A673 (cell line): ENCODE measurements at regions not wholly inside any gene's neighbourhood (a gene's known extent, or its start where the extent isn't known, plus 50 kb on each side); places are given as distances from the start of the nearest gene placed in this dataset.

Experiments
- BruUV-seq: library from RNA; stranded (reverse); fragments of 400-500 nt; replicated peaks from 2 replicates; lab custom pipeline; 2021; lab: Mats Ljungman, UMichigan
- CTCF ChIA-PET: fragments of 300-600 bp; sonication (Branson Sonifier 250); formaldehyde crosslinking; loops from one replicate; lab custom pipeline; 2022; ENCODE audit warnings: antibody characterized with exemption; lab: Charles Lee
- POLR2A ChIA-PET: fragments of 300-600 bp; sonication (Branson Sonifier 250); formaldehyde crosslinking; loops from one replicate; lab custom pipeline; 2022; ENCODE audit warnings: antibody characterized with exemption; ENCODE audit not compliant: low non-redundant PET; lab: Charles Lee
- DNase-seq: peaks from one replicate; pipeline ENCODE4 v3.0.0-alpha.2; 2015; ENCODE audit warnings: low spot score
- H3K27ac ChIP-seq: fragments of 200-600 bp; sonication (generic); 2 replicates; pipeline ENCODE4 v1.5.1; 2016; ENCODE audit warnings: mixed run types, low read depth, mild to moderate bottlenecking, mixed read lengths, antibody characterized with exemption, low read length; ENCODE audit not compliant: poor library complexity, severe bottlenecking
- H3K27me3 ChIP-seq: fragments of 200-600 bp; sonication (generic); replicated peaks from 2 replicates; pipeline ENCODE4 v1.6.1; 2017; ENCODE audit warnings: mixed run types, low read depth, mild to moderate bottlenecking, mixed read lengths, antibody characterized with exemption, low read length; ENCODE audit not compliant: insufficient read depth, poor library complexity
- H3K36me3 ChIP-seq: fragments of 200-600 bp; sonication (generic); 2 replicates; pipeline ENCODE4 v1.6.1; 2016; ENCODE audit warnings: mixed run types, mild to moderate bottlenecking, mixed read lengths, antibody characterized with exemption, low read length; ENCODE audit not compliant: insufficient read depth, poor library complexity, severe bottlenecking
- H3K4me1 ChIP-seq: fragments of 200-600 bp; sonication (generic); 2 replicates; pipeline ENCODE4 v1.6.1; 2017; ENCODE audit warnings: mixed run types, mild to moderate bottlenecking, mixed read lengths, antibody characterized with exemption, low read length; ENCODE audit not compliant: insufficient read depth, poor library complexity, severe bottlenecking
- H3K4me3 ChIP-seq: fragments of 200-600 bp; sonication (generic); 2 replicates; pipeline ENCODE4 v1.5.1; 2016; ENCODE audit warnings: low read depth, mixed run types, mild to moderate bottlenecking, mixed read lengths, low read length; ENCODE audit not compliant: poor library complexity, severe bottlenecking
- H3K9me3 ChIP-seq: fragments of 200-600 bp; sonication (generic); 2 replicates; pipeline ENCODE4 v1.6.1; 2016; ENCODE audit warnings: mixed run types, low read depth, mild to moderate bottlenecking, mixed read lengths, antibody characterized with exemption, low read length; ENCODE audit not compliant: poor library complexity, severe bottlenecking
- EZH2 ChIP-seq: fragments of 200-600 bp; sonication (generic); IDR thresholded peaks from 2 replicates; pipeline ENCODE4 v1.6.1; 2017; ENCODE audit warnings: borderline replicate concordance, low read depth, mild to moderate bottlenecking, mixed read lengths, antibody characterized with exemption, low read length; ENCODE audit not compliant: poor library complexity, severe bottlenecking
- intact Hi-C: fragments of 100-400 bp; cut with micrococcal nuclease; formaldehyde crosslinking; loops from one replicate; pipeline ENCODE4 v1.10.0; 2022; ENCODE audit not compliant: unreplicated experiment
- TF ChIP-seq, protein P1 (sequence below): fragments of 300-800, 200-600 bp; sonication (generic); conservative IDR thresholded peaks from 2 replicates; pipeline ENCODE4 v1.5.1; 2017; ENCODE audit warnings: low read depth, mild to moderate bottlenecking, antibody characterized with exemption, low read length, moderate library complexity, mixed read lengths

DNA sequence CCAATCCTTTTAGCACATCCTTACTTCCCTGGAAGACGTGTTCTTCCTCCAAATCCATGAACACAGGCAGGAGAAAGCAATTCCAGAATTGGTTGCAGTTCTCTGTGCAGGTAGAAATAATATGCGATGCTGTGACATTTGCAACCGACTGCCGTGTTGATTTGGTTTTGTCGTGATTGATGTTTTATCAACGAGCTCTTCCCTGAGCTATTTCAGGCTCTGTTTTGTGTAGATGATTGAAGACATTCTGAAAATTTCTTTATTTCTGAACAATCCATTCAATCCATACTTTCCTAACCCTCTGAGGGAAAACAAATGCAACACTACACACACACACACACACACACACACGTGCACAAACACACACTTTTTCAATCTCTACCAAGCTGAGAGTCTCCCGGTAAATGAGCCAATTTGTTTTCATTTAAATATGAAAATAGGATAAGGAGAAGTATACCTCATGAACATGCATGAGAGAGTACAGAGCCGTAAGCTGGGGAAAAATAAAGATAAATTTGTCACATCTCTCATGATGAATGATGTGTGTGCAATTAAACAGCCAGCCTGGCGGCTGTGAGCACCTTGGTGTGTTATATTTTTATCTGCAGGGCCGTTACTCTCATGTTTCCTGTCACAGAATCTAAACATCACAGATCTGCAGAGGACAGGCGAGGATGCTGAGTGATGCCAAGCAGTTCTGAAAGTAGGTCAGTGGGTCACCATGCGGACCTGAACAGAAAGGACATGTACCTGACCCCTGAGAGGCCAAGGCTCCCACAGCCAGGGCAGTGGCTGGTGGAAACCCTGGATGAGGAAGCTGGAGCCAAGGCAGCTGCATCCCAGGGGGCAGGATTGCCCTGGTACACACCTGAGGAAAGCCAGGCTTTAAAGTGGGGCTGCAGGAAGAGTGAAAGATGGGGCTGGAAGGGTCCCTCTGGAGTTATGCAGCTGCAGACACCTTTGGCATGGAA, 64.8 kb downstream of the PDCL3 start:
- Histone ChIP-seq H3K9me3 (no peaks in the 10 kb centered on the region), H3K27me3 (peaks cover 3% of the 10 kb centered on the region), H3K27ac (no peak overlapping the region), H3K36me3 (no peaks in the 10 kb centered on the region), H3K4me1 (no peaks in the 10 kb centered on the region), H3K4me3 (no peak overlapping the region)
- BruUV-seq: no TSS peak
- no peak for DNase-seq
- CTCF ChIA-PET: no interaction called here
- intact Hi-C loops: no loop called here
- no peak for TF ChIP-seq EZH2
- TF ChIP-seq, protein P1, sequence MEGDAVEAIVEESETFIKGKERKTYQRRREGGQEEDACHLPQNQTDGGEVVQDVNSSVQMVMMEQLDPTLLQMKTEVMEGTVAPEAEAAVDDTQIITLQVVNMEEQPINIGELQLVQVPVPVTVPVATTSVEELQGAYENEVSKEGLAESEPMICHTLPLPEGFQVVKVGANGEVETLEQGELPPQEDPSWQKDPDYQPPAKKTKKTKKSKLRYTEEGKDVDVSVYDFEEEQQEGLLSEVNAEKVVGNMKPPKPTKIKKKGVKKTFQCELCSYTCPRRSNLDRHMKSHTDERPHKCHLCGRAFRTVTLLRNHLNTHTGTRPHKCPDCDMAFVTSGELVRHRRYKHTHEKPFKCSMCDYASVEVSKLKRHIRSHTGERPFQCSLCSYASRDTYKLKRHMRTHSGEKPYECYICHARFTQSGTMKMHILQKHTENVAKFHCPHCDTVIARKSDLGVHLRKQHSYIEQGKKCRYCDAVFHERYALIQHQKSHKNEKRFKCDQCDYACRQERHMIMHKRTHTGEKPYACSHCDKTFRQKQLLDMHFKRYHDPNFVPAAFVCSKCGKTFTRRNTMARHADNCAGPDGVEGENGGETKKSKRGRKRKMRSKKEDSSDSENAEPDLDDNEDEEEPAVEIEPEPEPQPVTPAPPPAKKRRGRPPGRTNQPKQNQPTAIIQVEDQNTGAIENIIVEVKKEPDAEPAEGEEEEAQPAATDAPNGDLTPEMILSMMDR: no peak
- POLR2A ChIA-PET: no interaction called here

DNA sequence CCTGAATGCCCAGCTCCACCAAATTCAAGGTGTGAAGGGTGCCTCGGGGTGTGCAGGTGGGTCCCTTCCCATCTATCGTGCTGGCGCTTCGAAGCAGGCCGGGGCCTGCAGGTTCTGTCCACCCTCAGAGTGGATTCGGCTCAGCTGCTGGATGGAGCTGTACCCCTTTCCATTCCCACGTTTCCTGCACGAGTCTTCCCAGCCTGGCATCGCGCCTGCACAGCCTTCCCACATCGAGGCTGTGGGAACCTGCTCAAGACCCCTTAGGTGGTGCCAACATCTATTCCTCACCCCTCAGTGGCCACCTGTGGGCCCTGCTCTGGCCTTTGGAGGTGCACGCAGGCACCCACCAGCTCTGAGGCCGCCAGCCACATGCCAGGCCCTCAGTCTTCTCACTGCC, 65.7 kb downstream of the PDCL3 start:
- H3K4me3 ChIP-seq: no peak overlapping the region
- H3K27me3 ChIP-seq: peaks cover 3% of the 10 kb centered on the region
- ChIA-PET CTCF (no interaction called here), POLR2A (no interaction called here)
- H3K27ac ChIP-seq: no peak overlapping the region
- no peaks in the 10 kb centered on the region for H3K4me1 ChIP-seq
- TF ChIP-seq, protein P1: no peak
- TF ChIP-seq EZH2: no peak
- no peaks in the 10 kb centered on the region for H3K36me3 ChIP-seq
- intact Hi-C loops: no loop called here
- no peaks in the 10 kb centered on the region for H3K9me3 ChIP-seq
- BruUV-seq: no TSS peak
- DNase-seq: no peak

DNA sequence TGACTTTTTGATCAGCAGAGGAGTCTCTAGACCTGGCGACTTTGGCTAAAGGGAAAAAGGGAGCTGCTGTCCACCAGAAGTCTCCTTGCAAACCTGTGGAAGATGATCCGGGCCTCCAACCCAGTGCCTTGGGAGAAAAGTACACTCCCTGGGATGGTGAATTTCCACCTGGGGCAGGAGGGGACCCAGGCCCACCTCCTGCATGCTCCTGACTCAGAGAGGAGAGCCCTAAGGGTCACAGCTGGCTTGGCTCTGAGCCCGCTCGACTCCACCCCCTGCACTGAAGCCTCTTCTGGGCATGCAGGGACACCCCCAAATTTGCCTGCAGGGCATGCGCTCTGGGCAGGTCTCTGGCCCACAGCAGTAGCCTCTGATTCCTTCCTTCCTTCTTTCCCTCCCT, 66.5 kb downstream of the PDCL3 start:
- DNase-seq: no peak
- Histone ChIP-seq H3K27ac (no peak overlapping the region), H3K4me1 (no peaks in the 10 kb centered on the region), H3K4me3 (no peak overlapping the region), H3K9me3 (no peaks in the 10 kb centered on the region), H3K27me3 (peaks cover 3% of the 10 kb centered on the region), H3K36me3 (no peaks in the 10 kb centered on the region)
- TF ChIP-seq EZH2: no peak
- TF ChIP-seq, protein P1: no peak
- ChIA-PET CTCF (interaction anchor here (0.6 kb wide), 1 partner anchor 276 kb away, joined by 14 read pairs; no protein-coding TSS in a partner anchor), POLR2A (no interaction called here)
- intact Hi-C loops: no loop called here
- no TSS peak for BruUV-seq
